ENCODE measurements at regions not wholly inside any gene's neighbourhood (a gene's known extent, or its start where the extent isn't known, plus 50 kb on each side); places are given as distances from the start of the nearest gene placed in this dataset.

GRCh38 chr1:90513956-90514355 lies 203.1 kb downstream of the BARHL2 start:
- TF ChIP-seq POLR2A (IDR thresholded peaks at IDR 0.05) = no peak
- TF ChIP-seq CTCF (IDR thresholded peaks at IDR 0.05) = no peak
